ENCODE measurements at regions not wholly inside any gene's neighbourhood (a gene's known extent, or its start where the extent isn't known, plus 50 kb on each side); places are given as distances from the start of the nearest gene placed in this dataset.

GRCh38 chr12:60345442-60345841, 749.6 kb downstream of the SLC16A7 start:
- WGBS = 85% methylated on average over 1 of the region's 1 CpG
- H3K9me3 ChIP-seq (ENCODE audit: control insufficient read depth in 4 of 4, low read length in 3 of 4) = no peaks in the 10 kb centered on the region
- no peak for DNase-seq (ENCODE audit: low spot score)
- no peaks in the 10 kb centered on the region for H3K27me3 ChIP-seq (ENCODE audit: control insufficient read depth in 4 of 4, insufficient read depth in 4 of 4, low read length in 3 of 4)
- H3K9ac ChIP-seq (ENCODE audit: low read depth in 1 of 2, low read length in 2 of 2) = no peak overlapping the region
- no peak overlapping the region for H3K27ac ChIP-seq (ENCODE audit: low read depth in 1 of 2, low read length in 2 of 2)
- no peak overlapping the region for H3K4me3 ChIP-seq (ENCODE audit: low read depth in 1 of 3, low read length in 3 of 3)
- H3K4me1 ChIP-seq (ENCODE audit: control insufficient read depth in 4 of 4, insufficient read depth in 4 of 4, low read length in 3 of 4) = no peaks in the 10 kb centered on the region
- no peaks in the 10 kb centered on the region for H3K36me3 ChIP-seq (ENCODE audit: control insufficient read depth in 4 of 4, insufficient read depth in 3 of 4, low read depth in 1 of 4, low read length in 3 of 4)
- TF ChIP-seq RAD21 (IDR thresholded peaks at IDR 0.05) (no peak), CTCF (IDR thresholded peaks at IDR 0.05; ENCODE audit: low read depth, low read length, missing input control) (no peak), HNF4A (conservative IDR thresholded peaks at IDR 0.05) (no peak), FOXA1 (IDR thresholded peaks at IDR 0.05) (no peak), ATF3 (IDR thresholded peaks at IDR 0.05) (no peak), MAX (IDR thresholded peaks at IDR 0.05) (no peak), NR2F2 (IDR thresholded peaks at IDR 0.05) (no peak), TAF1 (conservative IDR thresholded peaks at IDR 0.05) (no peak), REST (IDR thresholded peaks at IDR 0.05) (no peak), HNF4G (IDR thresholded peaks at IDR 0.05) (no peak), GABPA (IDR thresholded peaks at IDR 0.05 in 1 of 2, conservative IDR thresholded peaks at IDR 0.05 in 1 of 2) (no peak), YY1 (IDR thresholded peaks at IDR 0.05) (no peak), FOXA2 (IDR thresholded peaks at IDR 0.05) (no peak), EGR1 (IDR thresholded peaks at IDR 0.05; ENCODE audit: low read depth in 2 of 2) (no peak), RXRA (IDR thresholded peaks at IDR 0.05) (no peak), JUND (IDR thresholded peaks at IDR 0.05) (no peak), ZBTB33 (IDR thresholded peaks at IDR 0.05) (no peak), SP1 (IDR thresholded peaks at IDR 0.05) (no peak)
